ENCODE measurements at regions not wholly inside any gene's neighbourhood (a gene's known extent, or its start where the extent isn't known, plus 50 kb on each side); places are given as distances from the start of the nearest gene placed in this dataset.

GRCh38 chr6:95815389-95816056, 200.3 kb upstream of the FUT9 start:
- H3K4me2 ChIP-seq (ENCODE audit: insufficient read depth, insufficient read length, low read length) = no peak overlapping the region
- peaks cover under 1% of the 10 kb centered on the region for H3K27me3 Mint-ChIP-seq (ENCODE audit: low read depth)
- no peak overlapping the region for H3K9ac ChIP-seq (ENCODE audit: extremely low read depth, insufficient read length, low read length)
- H3K36me3 Mint-ChIP-seq (ENCODE audit: insufficient read depth in 1 of 3, low read depth in 3 of 3) = peaks cover 0 to 7% (median 0%) of the 10 kb centered on the region in 3 experiments; a peak in 2 of 7 replicates
- peaks cover 17 to 23% of the 10 kb centered on the region in 2 experiments for H3K4me1 Mint-ChIP-seq
- H3K18ac ChIP-seq (ENCODE audit: insufficient read length, low read depth, low read length) = no peak overlapping the region
- no peak overlapping the region for H2BK15ac ChIP-seq (ENCODE audit: low read depth, low read length)
- no peak overlapping the region for H3K56ac ChIP-seq (ENCODE audit: insufficient read length, low read depth, low read length)
- no peak overlapping the region for H4K91ac ChIP-seq (ENCODE audit: insufficient read length, low read depth, low read length)
- no peak overlapping the region for H3K27ac ChIP-seq (ENCODE audit: insufficient read length, low read depth, low read length)
- no peaks in the 10 kb centered on the region for H3K27me3 ChIP-seq (ENCODE audit: insufficient read depth, low read length)
- no peaks in the 10 kb centered on the region for H3K23me2 ChIP-seq (ENCODE audit: insufficient read length, low read depth, low read length, poor library complexity, severe bottlenecking)
- TF ChIP-seq CTCF (conservative IDR thresholded peaks at IDR 0.05) = no peak
- H3K4me1 ChIP-seq (ENCODE audit: insufficient read depth, low read length) = no peaks in the 10 kb centered on the region
- H4K8ac ChIP-seq (replicated peaks; ENCODE audit: insufficient read length, low read depth, low read length) = no peak overlapping the region
- no peak overlapping the region for H2BK120ac ChIP-seq (ENCODE audit: low read depth, low read length, poor library complexity, severe bottlenecking)
- no peak overlapping the region for H3K23ac ChIP-seq (ENCODE audit: insufficient read length, low read depth, low read length)
- no peak overlapping the region for H2AK5ac ChIP-seq (ENCODE audit: insufficient read length, low read length)
- H3K4me3 Mint-ChIP-seq = no peak overlapping the region
- no peak overlapping the region for H3K4ac ChIP-seq (ENCODE audit: low read depth, low read length)
- no peaks in the 10 kb centered on the region for H3K79me2 ChIP-seq (ENCODE audit: insufficient read depth, low read length)
- H2BK5ac ChIP-seq (ENCODE audit: insufficient read length, low read length) = no peak overlapping the region
- DNase-seq = no peak
- H3T11ph ChIP-seq (ENCODE audit: low read length) = no peak overlapping the region
- no peaks in the 10 kb centered on the region for H3K9me3 ChIP-seq (ENCODE audit: control insufficient read depth, low read depth, low read length)
- no peak overlapping the region for H2AFZ ChIP-seq (ENCODE audit: low read length)
- no peaks in the 10 kb centered on the region for H3K79me1 ChIP-seq (ENCODE audit: insufficient read depth, low read depth, low read length, poor library complexity, severe bottlenecking)
- WGBS (ENCODE audit: extremely low coverage, insufficient read length, low lambda C conversion rate) = no CpG with 5 or more reads among the region's 3 CpGs
- no peak overlapping the region for H4K5ac ChIP-seq (ENCODE audit: insufficient read length, low read depth, low read length)
- no peak overlapping the region for H2BK20ac ChIP-seq (ENCODE audit: low read depth, low read length, poor library complexity, severe bottlenecking)
- no peak overlapping the region for H3K14ac ChIP-seq (ENCODE audit: insufficient read depth, low read length)
- H4K20me1 ChIP-seq (ENCODE audit: control insufficient read depth, insufficient read depth, insufficient read length) = no peaks in the 10 kb centered on the region
- H3K27ac Mint-ChIP-seq = no peak overlapping the region
- H2BK12ac ChIP-seq (ENCODE audit: insufficient read length, low read depth, low read length) = no peak overlapping the region
- peaks cover 2 to 7% of the 10 kb centered on the region in 2 experiments; a peak in 3 of 5 replicates for H3K9me3 Mint-ChIP-seq
